ENCODE measurements at regions not wholly inside any gene's neighbourhood (a gene's known extent, or its start where the extent isn't known, plus 50 kb on each side); places are given as distances from the start of the nearest gene placed in this dataset.

DNA sequence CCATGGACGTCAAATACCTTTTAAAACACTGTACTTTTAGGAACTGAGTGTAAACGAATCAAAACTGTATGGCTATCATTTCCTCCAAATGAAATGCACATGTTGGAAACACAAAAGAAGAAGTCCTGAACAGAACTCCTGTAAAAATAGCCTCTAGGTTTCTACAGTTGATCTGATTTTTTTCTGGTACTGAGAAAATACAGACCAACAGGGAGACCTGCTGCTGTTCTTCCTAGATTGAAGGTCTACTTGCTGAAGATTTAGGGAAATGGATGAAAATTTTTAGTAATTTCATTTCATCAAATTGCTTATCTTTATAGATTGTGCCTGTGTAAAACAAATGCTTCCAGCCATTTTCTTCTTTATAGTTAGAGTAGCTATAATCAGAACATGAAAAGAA is 520.4 kb downstream of the SLITRK6 start:
- no peak for DNase-seq

DNA sequence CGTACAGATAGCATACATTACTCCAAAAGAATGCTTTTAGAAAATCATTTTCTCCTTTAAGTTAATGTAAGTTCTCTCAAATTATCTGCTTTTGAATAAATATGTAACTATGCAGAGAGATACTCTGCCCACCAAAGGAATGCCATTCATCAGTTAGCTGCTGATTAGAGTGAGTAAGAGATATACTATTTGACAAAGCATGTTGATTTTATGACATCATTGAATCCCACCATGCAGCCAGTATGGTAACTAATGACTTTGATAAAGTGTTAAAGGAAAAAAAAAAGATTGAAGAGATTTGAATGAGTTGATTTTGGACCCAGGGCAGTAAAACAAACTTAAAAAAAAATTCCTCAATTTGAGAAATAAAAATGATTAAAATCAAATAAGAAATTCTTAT is 521.5 kb downstream of the SLITRK6 start:
- DNase-seq = no peak

DNA sequence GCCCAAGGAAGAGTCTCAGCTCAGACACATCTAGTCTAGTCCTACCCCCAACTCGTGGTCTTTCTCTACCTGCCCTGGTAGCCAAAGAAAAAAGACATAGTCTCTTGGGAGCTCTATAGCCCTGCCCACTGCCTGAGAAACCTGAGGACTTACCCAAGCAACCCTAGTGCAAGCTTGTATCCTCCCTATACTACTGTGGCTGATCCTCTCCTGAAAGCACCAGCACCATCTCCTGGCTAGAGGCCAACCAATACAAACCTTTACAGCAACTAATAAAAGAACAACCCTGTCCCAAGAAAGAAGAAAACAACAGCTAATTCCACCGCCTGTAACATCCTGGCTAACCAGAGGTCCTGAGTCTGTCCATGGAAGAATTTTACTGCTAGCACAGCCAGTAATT is 532.4 kb downstream of the SLITRK6 start:
- DNase-seq = no peak

DNA sequence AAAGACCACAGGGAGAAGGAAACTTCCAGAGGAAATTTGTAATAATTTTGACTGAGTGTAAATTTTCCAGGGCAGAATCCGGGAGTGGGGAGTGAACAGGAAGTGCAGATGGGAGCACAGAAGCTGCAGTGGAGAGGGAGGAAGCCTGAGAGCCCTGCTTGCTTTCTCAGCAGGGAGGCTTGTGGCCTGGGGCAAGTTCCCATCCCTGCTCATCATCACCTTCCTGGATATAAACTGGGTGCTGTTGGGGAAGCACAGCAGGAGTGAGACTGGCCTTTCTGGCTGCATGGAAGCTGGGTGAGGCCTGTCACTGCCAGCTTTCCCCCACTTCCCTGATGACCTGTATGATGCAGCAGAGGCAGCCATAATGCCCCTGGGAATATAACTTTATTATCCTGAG is 532.9 kb downstream of the SLITRK6 start:
- DNase-seq = no peak

DNA sequence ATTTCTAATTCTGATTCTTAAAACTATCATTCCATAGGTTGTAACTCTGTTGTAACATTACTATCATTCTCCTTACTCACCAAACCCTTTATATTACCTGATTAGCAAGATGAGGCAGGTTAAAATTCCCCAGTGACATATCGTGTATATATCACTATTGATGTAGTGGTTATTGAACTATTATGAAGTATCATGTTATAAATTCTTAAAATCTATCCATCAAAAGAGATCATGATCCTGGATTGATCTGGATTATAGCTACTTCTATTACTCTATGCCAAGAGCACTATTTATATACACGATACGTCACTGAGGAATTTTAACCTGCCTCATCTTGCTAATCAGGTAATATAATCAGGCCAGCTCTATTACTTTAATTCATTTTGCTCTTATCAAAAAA is 533.9 kb downstream of the SLITRK6 start:
- no peak for DNase-seq

DNA sequence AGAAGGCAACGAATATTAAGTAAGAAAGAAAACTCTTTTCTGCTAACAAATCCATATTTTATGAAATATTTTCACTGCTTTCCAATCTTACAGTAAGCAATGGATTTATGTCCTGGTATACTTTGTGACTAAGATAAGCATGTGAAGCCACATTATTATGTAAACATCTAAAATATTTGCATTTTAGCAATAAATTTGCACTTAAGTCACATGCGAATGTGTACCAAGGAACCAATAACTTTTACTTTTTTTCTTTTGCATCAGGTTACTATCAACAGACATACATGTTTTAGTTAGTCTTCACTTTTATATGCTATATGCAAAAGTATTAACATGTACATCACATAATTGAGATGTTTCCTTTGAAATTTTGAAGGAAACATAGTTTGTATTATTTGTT is 536.7 kb downstream of the SLITRK6 start:
- no peak for DNase-seq

DNA sequence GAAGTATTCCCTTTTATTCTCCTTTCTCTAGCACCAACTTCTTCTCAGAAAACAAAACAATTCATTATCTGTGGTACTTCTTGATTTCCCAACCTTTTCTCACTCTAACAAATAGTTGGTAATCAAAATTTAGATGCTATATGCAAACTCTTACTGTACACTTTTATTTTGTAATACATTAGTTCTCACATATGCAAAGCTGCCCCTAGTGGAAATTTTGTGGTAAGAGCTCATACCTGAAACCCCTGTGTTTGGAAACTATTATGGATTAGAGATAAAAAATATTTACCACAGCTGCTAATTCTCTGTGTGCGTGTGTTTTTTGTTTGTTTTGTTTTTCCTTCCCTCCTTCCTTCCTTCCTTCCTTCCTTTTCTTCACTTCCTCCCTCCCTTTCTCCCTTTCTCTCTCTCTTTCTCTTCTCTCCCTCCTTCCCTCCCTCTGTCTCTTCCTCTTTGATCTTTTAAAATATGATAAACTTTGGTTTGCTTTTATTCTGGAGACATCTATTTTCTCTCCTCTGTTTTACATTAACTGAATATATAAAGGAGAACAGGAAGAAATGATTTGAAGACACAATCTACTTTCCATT is 537.4 kb downstream of the SLITRK6 start:
- no peak for DNase-seq

DNA sequence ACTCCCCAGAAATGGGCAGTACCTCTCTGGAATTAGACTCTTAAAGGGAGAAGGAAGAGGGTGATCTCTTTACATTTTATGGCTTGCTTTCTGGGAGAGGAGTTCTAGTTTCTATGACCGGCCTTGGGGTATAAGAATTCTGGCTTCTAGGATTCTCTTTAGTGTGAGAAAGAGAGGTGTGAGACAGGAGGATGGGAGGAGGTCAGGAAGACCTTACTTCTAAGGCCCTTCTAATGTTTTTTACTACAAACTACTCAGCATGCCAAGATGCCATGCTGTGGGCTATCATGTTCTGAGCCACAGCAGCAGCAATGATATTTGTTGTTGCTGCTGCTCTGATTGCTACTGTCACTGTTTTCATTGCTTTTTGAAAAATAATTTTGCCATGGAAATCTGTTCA is 538.3 kb downstream of the SLITRK6 start:
- no peak for DNase-seq

DNA sequence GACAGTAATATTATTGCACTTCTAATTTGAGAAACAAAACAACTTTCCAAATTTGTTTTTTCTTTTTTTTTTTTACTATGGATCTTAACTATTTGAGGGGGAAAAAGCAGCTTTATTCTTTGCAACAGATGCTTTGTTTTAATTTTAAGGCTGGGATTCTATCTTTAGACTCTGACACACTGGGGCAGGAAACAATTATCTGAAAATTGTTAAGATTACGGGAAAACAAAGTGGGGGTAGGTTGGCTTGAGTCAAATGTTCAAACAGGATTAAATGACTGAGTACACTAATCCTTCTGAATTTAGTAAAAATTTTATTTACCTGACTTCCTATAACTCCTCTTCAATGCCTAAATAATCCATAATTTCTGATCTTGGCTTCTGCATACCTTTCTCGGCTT is 543.2 kb downstream of the SLITRK6 start:
- no peak for DNase-seq

DNA sequence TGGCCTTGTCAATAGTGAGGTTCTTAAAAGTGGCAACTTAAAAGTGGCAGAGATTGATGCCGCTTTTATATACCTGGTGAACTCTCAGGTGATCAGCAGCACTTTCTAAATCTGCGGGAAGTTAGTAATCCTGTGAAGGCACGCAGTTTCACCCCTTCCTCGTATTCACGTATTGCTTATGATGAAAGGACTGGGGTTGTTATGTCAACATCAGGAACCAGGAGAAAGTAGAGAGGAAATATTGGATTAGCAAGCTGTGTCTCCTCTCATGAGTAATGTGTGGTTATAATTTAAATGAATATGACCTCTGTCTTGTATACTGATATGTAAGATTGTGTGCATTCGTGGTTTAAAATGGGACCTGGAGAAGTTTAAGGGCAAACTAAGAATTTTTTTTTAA is 544.6 kb downstream of the SLITRK6 start:
- no peak for DNase-seq

DNA sequence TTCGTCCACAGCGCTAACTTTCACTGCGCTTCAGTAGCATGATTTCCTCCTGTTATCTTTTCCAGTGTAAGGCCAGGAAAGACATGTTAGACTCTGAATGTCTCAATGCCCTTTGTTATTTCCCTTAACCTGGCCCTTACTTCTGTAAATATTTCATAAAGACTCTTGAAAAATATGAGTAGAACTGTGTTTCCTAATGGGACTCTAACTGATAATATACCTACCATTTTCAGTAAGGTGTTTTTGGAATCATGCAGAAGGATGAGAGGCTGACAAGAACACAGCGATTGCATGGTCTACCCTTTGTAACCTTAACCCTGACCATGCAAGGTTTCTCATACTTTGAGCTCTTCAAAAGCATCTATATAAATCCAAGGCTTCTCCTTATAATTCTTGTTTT is 550.1 kb downstream of the SLITRK6 start:
- DNase-seq = no peak

DNA sequence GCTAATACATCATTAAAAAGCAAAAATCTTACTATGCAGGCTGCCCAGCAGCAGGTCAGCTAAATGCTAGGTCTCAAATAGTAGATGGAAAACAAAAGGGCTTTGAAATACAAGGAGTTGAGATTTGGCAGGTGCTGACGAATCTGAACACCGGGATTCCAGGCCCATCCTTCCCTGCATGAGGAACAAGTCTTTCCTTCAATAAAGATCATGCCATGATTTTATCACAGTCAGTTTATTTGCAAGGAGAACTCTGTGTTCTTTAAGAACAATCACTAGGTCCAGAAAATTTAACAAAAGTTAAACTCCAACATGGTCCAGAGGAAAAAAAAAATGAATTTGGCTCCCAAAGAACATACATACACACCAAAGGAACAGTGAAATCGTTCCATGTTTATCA is 551.4 kb downstream of the SLITRK6 start:
- DNase-seq = no peak

DNA sequence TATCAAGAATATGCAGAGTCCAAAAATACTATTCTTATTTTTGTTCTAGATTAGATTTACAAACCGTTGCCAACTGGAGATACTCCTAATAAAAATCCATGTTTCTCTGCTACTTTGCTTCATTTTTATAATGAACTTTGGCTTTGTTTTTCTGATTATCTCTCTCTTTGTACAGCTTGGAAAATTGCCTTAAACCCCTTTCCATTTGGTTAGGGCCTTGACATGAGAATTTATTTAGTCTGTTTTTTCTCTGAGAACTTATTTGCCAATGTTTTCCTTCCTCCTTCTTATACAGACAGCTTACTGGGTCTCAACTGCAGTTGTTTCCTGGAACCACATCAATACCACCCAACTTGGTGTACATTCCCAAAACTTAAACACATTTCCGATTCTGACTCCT is 555.4 kb downstream of the SLITRK6 start:
- DNase-seq = no peak

DNA sequence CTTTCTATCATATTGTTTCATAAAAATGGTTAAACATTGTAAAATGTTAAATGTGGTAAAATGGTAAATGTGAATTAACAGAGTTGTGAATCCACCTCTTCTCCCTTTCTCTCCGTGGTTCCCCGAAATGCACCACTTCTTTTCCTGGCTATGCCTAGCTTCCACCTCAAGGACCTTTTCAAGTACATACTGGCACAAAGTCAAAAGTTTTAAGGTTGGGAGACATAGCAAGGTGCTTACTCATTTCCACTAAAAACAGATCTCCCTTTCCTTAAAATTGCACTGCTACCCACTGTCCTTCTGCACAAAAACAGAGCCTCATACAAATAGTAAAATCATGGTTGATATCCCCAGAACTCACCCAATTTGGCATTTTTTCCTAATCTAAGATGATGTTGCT is 558.2 kb downstream of the SLITRK6 start:
- no peak for DNase-seq

DNA sequence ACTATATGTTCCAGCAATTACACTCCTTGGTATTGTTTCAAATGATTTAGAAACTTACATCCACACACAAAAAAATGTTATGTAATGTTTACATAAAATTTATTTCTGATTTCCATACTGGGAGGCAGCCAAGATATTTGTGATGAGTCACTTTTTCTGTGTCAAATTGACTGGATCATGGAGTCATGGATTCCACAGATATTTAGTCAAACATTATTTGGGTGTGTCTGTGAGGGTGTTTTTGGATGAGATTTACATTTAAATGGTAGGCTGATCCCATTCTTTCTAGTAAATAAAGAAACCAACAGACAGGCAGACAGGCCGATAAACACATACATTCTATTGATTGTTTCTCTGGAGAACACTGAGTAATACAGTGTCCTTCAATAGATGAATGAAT is 562.8 kb downstream of the SLITRK6 start:
- no peak for DNase-seq

DNA sequence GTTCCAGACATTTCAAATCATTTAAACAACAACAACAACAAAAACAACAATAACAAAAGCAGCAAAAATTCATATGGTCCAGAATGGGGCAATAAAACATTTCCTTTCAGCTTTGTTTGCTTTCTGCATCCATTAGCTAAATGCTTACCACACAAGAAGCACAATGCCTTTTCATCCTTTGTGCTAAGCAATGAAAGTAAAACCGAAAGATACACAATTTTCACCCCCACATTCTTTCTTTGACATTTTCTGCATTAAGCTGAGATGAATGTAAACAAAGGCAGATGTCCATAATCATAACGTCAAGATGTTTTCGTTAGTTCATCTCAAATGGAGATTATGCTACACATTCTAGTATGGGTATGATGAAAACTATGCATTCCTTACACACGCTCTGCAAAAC is 568.5 kb downstream of the SLITRK6 start:
- no peak for DNase-seq

DNA sequence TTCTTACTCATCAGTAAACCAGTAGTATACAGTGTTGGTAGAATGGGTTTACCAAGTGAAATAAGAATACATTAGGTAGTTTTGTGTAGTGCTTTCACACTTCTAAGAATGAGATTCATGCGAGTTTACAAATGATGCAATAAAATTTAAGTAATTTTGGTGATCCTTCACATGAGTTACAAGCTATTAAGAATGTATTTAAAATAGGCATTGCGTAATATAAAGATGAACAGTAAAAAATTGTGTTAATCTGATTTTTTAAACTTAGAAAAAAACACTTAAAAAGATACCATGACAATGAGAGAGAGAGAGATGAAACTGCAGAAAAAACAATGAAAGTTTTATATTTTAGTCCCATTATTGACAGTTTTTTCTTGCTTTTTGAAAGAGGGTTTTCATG is 570.5 kb downstream of the SLITRK6 start:
- no peak for DNase-seq

DNA sequence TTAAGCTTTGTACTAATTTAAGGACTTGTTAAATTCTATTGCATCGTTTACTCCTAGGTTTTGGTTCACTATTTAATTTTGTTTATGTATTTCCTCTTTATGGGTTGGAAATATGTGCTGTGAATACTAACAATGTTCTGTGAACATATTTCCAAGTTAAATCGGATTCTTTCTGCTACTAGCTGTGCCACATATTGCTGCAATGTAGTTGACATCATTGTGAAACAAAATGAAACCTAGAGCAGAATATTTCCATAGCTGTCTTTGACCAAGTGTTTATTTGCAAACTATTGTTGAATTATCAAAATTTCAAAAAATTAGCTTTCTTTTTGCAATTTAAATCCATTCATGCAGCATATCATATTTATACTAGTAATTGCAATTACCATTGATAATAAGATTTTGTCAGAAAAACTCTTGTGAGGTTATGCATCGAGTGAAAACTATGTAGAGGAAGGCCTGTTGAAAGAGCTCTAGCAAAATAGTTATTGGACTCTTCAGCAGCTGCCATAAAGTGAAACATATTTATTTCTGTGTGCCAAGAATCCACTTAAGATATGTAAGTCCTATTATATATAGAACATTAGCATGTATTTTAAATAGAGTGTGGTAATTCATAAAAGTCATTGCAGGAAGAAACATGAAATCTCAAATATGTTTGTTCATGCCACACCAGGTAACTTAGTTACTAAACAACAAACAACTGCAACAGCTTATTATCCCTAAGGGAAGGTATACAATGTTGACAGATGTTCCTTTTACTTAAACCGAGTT is 575.1 kb downstream of the SLITRK6 start:
- DNase-seq = no peak

DNA sequence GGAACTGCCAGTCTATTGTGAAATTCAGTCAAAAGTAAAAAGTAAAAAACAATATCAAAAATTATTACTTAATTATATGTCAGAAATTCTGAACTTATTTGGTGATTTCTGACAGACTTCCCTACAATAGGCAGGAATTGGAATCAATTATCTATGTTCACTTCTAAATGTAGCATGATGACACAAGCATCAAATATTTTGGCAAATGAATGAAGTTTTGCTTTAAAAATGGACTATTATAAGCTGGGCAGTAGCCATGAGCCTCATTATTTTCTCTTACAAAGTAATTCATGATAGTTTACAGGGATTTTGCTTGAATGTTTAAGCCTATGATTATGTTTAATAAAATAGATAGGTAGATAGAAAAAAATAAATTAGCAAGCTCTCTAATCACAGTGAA is 582.6 kb downstream of the SLITRK6 start:
- DNase-seq = no peak

DNA sequence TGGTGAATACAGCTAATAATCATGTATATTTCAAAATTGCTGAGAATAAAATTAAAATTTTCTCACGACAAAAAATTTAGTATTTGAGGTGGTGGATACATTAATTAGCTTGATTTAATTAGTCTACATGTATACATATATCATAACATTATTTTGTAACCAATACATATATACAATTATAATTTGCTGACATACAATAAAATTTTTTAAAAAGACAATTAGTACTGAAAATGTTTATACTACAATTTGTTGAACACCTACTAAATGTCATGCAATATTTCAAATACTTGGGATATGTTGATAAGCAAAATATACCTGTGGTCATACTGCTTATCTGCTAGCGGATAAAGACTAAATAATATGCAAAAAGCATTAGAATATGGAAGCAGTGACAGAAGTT is 586.5 kb downstream of the SLITRK6 start:
- DNase-seq = no peak

DNA sequence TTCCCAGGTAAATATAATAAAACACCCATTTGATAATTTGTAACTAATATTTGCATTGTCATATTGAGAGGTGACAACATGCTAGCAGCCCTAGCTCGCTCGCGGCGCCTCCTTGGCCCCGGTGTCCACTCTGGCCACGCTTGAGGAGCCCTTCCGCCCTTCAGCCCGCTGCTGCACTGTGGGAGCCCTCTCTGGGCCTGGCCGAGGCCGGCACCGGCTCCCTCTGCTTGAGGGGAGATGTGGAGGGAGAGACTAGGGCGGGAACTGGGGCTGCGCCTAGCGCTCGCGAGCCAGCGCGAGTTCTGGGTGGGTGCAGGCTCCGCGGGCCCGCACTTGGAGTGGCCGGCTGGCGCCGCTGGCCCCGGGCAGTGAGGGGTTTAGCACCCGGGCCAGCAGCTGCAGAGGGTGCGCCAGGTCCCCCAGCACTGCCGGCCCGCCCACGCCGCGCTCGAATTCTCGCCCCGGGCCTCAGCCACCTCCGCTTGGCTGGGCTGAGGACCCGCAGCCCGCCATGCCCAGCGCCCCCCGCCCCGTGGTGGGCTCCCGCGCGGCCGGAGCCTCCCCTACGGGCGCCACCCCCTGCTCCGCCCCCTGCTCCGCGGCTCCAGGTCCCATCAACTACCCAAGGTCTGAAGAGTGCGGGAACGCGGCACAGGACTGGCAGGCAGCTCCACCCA is 594.4 kb downstream of the SLITRK6 start:
- DNase-seq = no peak

DNA sequence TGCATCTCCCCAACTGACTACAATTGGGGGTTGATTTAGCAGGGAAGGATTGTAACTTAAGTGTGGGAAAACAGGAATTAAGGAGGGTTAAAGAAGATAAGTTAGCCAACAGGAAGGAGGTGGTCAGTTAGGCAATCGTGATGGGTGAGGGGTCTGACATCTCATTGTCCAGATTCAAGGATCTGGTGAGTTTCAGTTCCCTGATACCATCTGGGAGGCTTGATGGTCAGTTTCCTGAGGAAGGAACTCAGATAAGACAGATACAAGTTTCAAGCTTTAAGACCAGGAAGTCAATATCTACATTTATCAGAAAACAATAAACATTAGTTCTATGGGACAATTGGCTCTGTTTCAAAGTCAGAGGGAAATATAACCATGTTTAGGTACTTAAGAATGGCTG is 601.8 kb downstream of the SLITRK6 start:
- DNase-seq = no peak

DNA sequence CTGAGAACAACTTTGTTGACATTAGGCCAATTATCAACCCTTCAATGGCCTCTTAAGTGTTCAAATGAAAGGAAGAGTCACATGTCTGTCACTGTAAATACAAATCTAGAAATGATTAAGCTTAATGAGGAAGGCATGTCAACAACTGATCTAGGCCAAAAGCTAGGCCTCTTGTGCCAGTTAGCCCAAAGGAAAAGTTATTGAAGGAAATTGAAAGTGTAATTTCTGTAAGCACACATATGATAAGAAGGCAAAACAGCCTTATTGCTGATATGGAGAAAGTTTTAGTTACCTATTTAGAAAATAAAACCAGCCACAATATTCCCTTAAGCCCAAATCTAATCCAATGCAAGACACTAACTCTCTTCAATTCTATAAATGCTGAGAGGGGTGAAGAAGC is 604.7 kb downstream of the SLITRK6 start:
- no peak for DNase-seq

DNA sequence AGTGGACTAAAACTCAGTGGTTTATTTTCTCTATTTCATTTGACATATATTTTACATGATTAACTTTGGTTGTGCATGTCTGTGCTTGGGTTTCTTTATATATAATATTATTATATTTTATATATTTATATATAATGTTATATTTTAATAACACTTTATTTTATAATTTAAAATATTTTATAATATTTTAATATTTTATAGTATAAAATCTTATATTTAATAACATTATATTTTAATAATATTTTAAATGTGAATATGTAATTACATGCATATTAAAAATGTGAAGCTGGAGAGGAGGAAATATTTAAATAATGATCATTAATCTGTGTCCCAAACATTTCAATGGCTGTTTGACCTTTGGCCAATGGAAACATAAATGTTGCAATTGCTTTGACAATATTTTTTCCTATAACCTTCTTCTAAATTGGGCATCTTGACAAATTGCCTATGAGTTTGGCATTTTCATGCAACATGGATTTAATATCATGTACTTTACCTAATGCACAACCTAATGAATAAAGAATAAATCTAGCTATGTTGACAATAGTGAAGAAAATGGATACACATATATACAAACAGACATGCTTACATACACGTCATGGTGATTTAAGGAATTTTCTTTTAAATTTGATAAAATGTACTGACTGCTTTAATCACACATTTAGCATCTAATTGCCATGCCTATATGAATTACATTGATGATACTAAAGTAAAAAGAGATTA is 607.1 kb downstream of the SLITRK6 start:
- no peak for DNase-seq
